HUDEP-2 (cell line): ENCODE measurements at regions not wholly inside any gene's neighbourhood (a gene's known extent, or its start where the extent isn't known, plus 50 kb on each side); places are given as distances from the start of the nearest gene placed in this dataset.
A peak's percentile ranks its signal among the peaks of the same experiment; 100 is the strongest.
"Not testable (repeated sequence)": the region's sequence is repeated elsewhere in the genome, so short reads cannot be mapped to it uniquely, and the experiment has no call there.

ENCODE experiments used
- DNase-seq, 76 experiments: peaks; one replicate each; lab custom pipeline; 2025; ENCODE audit not compliant: unreplicated experiment in 76 of 76; lab: John Stamatoyannopoulos, UW

DNA sequence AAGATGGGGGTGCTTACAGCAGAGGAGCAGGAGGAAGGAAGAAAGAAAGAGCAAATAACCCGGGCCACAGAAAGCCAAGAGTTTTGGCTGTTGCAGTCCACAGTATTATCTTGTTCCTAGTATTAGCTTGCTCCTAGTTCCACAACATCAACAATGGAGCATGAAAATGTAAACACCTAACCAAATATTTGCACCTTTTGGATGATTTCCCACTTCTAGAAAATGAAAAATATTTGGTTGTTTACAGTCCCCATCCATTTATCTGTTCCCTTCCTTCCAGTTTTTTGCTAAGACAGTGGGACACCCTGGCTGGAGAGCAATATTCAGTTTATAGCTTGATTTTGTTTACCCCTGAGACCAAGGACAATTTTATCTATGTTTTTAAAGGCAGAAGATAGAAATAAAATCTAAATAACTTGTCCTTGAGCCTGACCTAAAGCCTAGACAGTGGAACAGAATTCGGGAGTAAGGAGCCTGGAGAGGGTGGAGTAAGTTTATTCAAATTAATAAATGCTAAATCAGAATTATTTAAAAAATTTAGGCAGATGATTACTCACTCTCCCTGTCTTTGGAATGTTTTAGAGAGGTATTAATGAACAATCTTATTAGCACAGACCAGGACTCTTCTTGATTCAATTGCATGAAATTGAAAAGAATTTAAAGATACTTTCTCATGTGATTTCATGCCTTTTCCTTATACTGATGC is 51.6 kb downstream of the RESF1 start:
- no peak for DNase-seq

DNA sequence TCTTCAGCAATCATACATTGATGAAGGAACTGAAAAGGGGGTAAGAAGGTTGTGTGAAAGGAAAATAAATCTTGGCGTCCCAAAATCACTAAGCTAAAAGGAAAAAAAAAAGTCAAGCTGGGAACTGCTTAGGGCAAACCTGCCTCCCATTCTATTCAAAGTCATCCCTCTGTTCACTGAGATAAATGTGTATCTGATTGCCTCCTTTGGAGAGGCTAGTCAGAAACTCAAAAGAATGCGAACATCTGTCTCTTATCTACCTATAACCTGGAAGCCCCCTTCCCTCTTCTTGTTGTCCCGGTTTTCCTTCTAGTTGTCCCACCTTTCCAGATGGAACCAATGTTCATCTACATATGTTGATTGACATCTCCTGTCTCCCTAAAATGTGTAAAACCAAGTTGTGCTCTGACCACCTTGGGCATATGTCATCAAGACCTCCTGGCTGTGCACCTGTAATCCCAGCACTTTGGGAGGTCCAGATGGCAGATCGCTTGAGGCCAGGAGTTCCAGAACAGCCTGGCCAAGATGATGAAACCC is 53.1 kb downstream of the RESF1 start:
- no peak for DNase-seq

DNA sequence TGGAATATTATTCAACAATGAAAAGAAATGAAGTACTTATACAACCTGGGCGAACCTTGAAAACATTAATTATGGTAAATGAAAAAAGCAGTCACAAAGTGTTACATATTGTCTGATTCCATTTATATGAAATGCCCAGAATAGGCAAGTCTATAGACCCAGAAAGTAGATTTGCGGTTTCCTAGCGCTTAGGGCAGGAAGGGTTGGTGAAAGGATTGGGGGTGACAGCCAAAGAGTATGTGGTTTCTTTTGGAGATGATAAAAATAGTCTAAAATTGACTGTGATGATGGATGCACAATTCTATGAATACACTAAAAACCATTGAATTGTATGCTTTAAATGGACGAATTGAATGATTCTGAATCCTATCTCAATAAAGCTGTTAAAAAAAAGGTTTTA is 55.8 kb downstream of the RESF1 start:
- no peak for DNase-seq

DNA sequence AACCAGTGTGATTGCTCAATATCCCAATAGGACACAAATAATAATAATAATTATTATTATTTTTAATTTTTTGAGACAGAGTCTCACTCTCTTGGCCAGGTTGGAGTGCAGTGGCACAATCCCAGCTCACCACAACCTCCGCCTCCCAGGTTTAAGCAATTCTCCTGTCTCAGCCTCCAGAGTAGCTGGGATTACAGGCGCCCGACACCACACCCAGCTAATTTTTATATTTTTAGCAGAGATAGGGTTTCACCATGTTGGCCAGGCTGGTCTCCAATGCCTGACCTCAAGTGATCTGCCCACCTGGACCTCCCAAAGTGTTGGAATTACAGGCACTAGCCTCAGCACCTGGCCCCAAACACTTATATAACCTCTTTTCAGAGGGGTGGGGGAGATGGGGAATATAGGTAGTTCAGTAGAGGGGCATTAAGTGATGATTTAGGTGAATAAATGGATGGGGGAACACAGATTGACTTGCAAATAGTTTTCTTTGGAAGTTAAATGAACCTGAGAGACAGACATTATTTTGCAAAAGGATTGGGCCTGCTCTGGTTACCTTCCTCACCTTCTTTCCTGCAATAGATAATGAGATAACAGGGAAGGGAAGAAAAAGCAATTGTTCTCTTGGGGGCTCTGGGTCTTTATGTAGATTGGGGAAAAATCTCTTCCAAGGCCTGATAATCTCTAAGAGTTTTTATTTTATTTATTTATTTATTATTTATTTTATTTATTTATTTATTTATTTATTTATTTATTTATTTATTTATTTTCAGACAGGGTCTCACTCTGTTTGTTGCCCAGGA is 57.7 kb downstream of the RESF1 start:
- no peak for DNase-seq

GRCh38 chr12:32021346-32021773 is 62.1 kb downstream of the RESF1 start:
- DNase-seq = no peak

DNA sequence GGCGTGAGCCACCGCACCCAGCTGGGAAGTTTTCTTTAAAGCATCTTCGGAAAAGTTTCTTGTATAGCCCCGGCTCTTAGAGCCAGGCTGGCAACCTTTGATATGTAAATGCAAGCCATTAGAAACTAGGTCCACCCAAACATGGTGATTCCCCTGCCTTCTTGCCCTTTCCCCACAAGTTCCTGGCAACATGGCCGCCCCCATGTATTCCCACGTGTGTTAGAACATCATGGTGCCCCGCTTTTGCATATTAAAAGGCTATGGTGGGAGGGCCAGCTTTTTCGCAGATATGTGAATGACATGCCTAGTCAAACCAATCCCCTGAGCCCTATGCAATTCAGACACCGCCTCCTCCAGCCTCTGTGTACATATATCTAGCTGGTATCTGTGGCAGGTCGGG is 63.2 kb downstream of the RESF1 start:
- DNase-seq = not testable (repeated sequence)

- DNase-seq = not testable (repeated sequence)
Measured at GRCh38 chr12:32023861-32024260, 64.6 kb downstream of the RESF1 start.

DNA sequence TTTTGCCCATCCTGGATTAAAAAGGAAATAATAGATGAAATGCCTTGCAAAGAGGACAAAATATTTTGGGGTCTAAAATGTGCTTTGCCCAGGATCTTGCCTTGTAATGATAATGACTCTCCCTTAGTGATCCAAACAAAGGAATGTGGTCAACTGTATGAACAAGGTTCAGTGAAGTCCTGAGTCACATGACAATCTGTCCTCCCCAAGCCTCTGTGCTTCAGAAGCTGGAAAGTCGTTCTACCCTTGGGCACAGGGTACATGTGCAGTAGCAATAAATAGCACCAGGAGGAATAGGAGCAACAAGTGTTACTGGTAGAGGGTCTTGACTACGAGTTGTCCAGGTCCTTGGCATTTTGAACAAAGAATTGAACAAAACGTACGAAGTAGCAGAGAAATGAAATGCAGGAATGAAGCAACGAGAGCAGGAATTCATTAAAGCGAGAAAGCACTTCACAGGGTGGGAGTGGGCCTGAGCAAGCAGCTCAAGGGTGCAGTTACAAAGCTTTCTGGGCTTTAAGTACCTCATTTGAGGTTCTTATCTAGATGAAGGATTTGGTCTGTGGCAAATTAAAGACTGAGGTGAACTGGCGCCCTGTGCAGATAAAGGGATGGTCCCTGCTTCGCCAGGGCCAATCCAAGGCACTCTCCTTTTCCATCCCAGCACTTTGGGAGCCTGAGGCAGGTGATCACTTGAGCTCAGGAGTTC is 65.8 kb downstream of the RESF1 start:
- DNase-seq = no peak

GRCh38 chr12:32025906-32026305 is 66.7 kb downstream of the RESF1 start:
- no peak for DNase-seq

- DNase-seq = no peak
Measured at GRCh38 chr12:32027684-32028365, 68.6 kb downstream of the RESF1 start.

- peak in 55 of 76 experiments; percentile 8 to 79 (median 42) for DNase-seq
Measured at GRCh38 chr12:32030151-32030550, 70.9 kb downstream of the RESF1 start.

- DNase-seq = no peak
Measured at GRCh38 chr12:32030676-32031075, 71.5 kb downstream of the RESF1 start.

DNA sequence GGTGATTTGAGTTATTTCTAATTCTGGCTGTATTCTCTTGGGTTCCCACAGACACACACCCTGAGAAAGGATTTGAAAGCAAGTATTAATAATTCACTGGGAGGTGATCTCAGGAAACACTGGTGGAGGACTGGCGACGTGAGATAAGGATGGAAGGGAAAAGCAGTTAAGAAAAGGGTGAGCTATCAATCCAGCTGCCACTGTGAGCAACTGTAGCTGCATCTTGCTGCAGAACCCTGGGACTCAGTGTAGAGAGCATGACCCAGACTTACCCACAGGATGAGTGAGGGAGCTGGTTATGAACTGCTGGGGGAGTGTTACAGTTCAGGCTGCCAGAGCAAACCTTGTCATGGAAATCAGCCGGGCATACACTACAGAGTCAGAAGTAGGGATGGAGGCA is 71.9 kb downstream of the RESF1 start:
- DNase-seq = peak in 74 of 76 experiments; percentile 18 to 94 (median 82)

- DNase-seq = peak in 5 of 76 experiments; percentile 4 to 35 (median 15)
Measured at GRCh38 chr12:32032205-32032810, 73.1 kb downstream of the RESF1 start.

GRCh38 chr12:32033406-32033805 is 73.2 kb upstream of the BICD1 start:
- DNase-seq = peak in 1 of 76 experiments; percentile 17

DNA sequence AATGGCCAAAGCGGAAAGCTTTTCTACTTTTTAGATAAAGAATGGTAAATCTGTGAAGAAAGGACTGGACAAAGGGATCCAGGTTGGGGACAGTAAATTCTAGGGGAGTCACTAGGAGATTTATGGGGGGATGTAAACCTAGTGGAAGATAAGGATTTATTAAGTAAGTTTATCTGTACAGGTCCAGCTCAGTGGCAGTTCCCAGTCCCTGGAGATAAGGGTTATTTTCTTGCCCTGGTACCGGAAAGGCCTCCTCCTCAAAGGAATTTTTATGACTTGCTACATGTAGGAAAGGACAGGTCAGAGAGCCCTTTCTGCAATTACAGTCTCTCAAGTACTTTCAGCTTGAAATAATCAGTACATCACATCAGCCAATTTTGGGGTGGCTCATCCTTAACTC is 72.6 kb upstream of the BICD1 start:
- DNase-seq = peak in 1 of 76 experiments; percentile 5

DNA sequence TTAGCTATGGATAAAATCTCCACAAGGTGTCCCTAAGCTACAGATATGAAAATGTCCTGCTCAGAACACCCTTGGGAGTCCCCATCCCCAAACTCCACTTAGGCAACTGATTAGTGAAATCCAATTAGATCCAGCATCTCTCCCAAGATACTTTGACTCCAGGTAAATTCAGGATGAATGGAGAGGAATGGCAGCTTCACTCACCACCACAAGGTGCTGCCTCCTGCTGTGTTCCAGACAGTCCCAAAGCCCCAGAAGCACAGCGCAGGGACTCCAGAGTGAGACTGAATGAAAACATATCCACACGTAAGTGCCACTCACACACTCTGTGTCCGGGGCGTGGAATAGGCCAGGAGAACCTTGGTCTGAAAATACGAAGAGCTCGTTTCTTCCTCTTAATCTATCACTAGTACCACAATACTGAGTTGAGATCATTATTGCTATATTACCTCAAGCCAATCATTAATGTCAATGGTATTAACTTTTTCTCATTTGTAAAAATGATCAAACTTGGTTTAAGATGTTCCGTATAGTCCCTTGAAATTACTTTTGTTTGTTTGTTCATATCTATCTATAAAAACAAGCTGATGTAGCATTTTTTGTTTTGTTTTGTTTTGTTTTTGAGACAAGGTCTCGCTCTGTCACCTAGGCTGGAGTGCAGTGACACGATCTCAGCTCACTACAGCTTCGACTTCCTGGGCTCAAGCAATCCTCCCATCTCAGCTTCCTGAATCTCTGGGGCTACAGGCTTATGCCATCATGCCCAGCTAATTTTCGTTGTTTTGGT is 70.0 kb upstream of the BICD1 start:
- DNase-seq = no peak

DNA sequence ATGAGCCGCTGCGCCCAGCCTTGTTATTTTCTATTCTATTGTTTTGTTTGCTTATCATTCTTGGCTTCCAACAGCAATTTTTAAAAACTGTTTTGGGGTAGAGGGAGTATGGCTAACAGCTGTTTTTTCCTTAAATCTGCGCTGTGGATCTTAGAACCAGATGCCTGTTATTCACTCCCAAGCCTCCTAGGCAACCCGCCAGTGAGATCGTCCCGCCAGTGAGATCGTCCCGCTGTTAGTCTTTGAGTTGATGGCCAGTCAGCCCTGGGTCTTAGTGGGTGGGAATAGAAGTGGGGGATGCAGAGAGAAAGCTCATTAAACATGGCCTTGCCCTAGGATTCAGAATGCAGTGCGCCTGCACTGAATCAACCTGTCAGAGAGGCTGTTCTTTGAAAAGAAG is 67.3 kb upstream of the BICD1 start:
- no peak for DNase-seq

- peak in 6 of 76 experiments; percentile 6 to 13 (median 12) for DNase-seq
Measured at GRCh38 chr12:32039917-32040575, 66.6 kb upstream of the BICD1 start.
